SK-N-SH (cell line): ENCODE measurements at regions not wholly inside any gene's neighbourhood (a gene's known extent, or its start where the extent isn't known, plus 50 kb on each side); places are given as distances from the start of the nearest gene placed in this dataset.
"Not testable (repeated sequence)": the region's sequence is repeated elsewhere in the genome, so short reads cannot be mapped to it uniquely, and the experiment has no call there.

Source experiments
- CTCF ChIP-seq: fragments of 200-600 bp; sonication (generic); IDR thresholded peaks from 2 replicates; pipeline ENCODE4 v1.6.1; 2017; ENCODE audit warnings: antibody characterized with exemption, mild to moderate bottlenecking, moderate library complexity
- MAX ChIP-seq: IDR thresholded peaks from 2 replicates; pipeline ENCODE4 v1.4.0; 2012; ENCODE audit warnings: low read depth
- POLR2AphosphoS5 ChIP-seq: IDR thresholded peaks from 2 replicates; pipeline ENCODE4 v1.6.1; 2012; ENCODE audit warnings: low read depth, low read length
- RCOR1 ChIP-seq: fragments of 150-350 bp; IDR thresholded peaks from 2 replicates; pipeline ENCODE4 v1.6.1; 2017; ENCODE audit warnings: antibody characterized with exemption, low read length
- SMC3 ChIP-seq: IDR thresholded peaks from 2 replicates; pipeline ENCODE4 v1.6.1; 2012; ENCODE audit warnings: low read depth, low read length, improper control_type of control experiment
- TAF1 ChIP-seq: IDR thresholded peaks from 2 replicates; pipeline ENCODE4 v1.6.1; 2012; ENCODE audit warnings: low read depth, mild to moderate bottlenecking, low read length, moderate library complexity, borderline replicate concordance

- TF ChIP-seq POLR2AphosphoS5, CTCF, TAF1, RCOR1, MAX, SMC3: not testable (repeated sequence)
Measured at GRCh38 chr12:73716143-73716542, 821.5 kb upstream of the ATXN7L3B start.
